GM23248 (cell line): ENCODE measurements at regions not wholly inside any gene's neighbourhood (a gene's known extent, or its start where the extent isn't known, plus 50 kb on each side); places are given as distances from the start of the nearest gene placed in this dataset.
A peak's percentile ranks its signal among the peaks of the same experiment; 100 is the strongest.

Experiments
- DNase-seq: peaks from one replicate; pipeline ENCODE4 v3.0.0-alpha.2; 2015
- H2AFZ ChIP-seq: fragments of 200-600 bp; sonication (generic); 2 replicates; pipeline ENCODE4 v1.6.1; 2016; ENCODE audit warnings: antibody characterized with exemption
- H3F3A ChIP-seq: fragments of 200-600 bp; sonication (generic); 2 replicates; pipeline ENCODE4 v1.6.1; 2016; ENCODE audit warnings: mild to moderate bottlenecking, antibody characterized with exemption, mixed run types; ENCODE audit not compliant: insufficient read depth
- H3K27ac ChIP-seq: fragments of 200-600 bp; sonication (generic); 2 replicates; pipeline ENCODE4 v1.5.1; 2016; ENCODE audit warnings: mild to moderate bottlenecking
- H3K27me3 ChIP-seq: fragments of 200-600 bp; sonication (generic); replicated peaks from 2 replicates; pipeline ENCODE4 v1.6.1; 2016; ENCODE audit warnings: mild to moderate bottlenecking; ENCODE audit not compliant: insufficient read depth
- H3K36me3 ChIP-seq: fragments of 200-600 bp; sonication (generic); 2 replicates; pipeline ENCODE4 v1.6.1; 2016; ENCODE audit warnings: low read depth, mild to moderate bottlenecking
- H3K4me1 ChIP-seq: fragments of 200-600 bp; sonication (generic); 2 replicates; pipeline ENCODE4 v1.6.1; 2016; ENCODE audit warnings: mild to moderate bottlenecking; ENCODE audit not compliant: insufficient read depth
- H3K4me2 ChIP-seq: fragments of 200-600 bp; sonication (generic); one replicate; pipeline ENCODE4 v1.6.1; 2016; ENCODE audit warnings: mild to moderate bottlenecking; ENCODE audit not compliant: unreplicated experiment
- H3K4me3 ChIP-seq: fragments of 200-600 bp; sonication (generic); 2 replicates; pipeline ENCODE4 v1.5.1; 2016; ENCODE audit warnings: mild to moderate bottlenecking
- H3K79me2 ChIP-seq: fragments of 200-600 bp; sonication (generic); 2 replicates; pipeline ENCODE4 v1.6.1; 2016; ENCODE audit warnings: mild to moderate bottlenecking; ENCODE audit not compliant: insufficient read depth
- H3K9ac ChIP-seq: fragments of 200-600 bp; sonication (generic); 2 replicates; pipeline ENCODE4 v1.6.1; 2016; ENCODE audit warnings: mild to moderate bottlenecking
- H3K9me2 ChIP-seq: fragments of 200-600 bp; sonication (generic); 2 replicates; pipeline ENCODE4 v1.6.1; 2016; ENCODE audit warnings: mixed run types, mild to moderate bottlenecking, moderate library complexity; ENCODE audit not compliant: insufficient read depth
- H3K9me3 ChIP-seq: fragments of 200-600 bp; sonication (generic); one replicate; pipeline ENCODE4 v1.6.1; 2017; ENCODE audit warnings: low read depth
- H4K20me1 ChIP-seq: fragments of 200-600 bp; sonication (generic); 2 replicates; pipeline ENCODE4 v1.6.0; 2016; ENCODE audit not compliant: insufficient read depth
- EZH2 ChIP-seq: fragments of 200-600 bp; sonication (generic); IDR thresholded peaks from 2 replicates; pipeline ENCODE4 v1.6.1; 2018; ENCODE audit warnings: antibody characterized with exemption, mild to moderate bottlenecking; ENCODE audit not compliant: insufficient read depth, poor library complexity, severe bottlenecking
- EZH2phosphoT487 ChIP-seq: fragments of 200-600 bp; sonication (generic); IDR thresholded peaks from 2 replicates; pipeline ENCODE4 v1.6.1; 2018; ENCODE audit warnings: antibody characterized with exemption, moderate library complexity, mild to moderate bottlenecking, low read depth; ENCODE audit not compliant: insufficient read depth
- WGBS, 2 experiments: methylation state at CpG; one replicate each; pipeline ENCODE4 v1.1.6; 2015 to 2017; ENCODE audit warnings: low lambda C conversion rate in 2 of 2, low coverage in 1 of 2; ENCODE audit errors: missing lambda C conversion rate in 2 of 2; 5-methylcytosine and 5-hydroxymethylcytosine counted together
- in situ Hi-C: fragments of 300-500 bp; cut with MboI; formaldehyde crosslinking; loops from 2 replicates; pipeline ENCODE4 v1.15.0; 2020

DNA sequence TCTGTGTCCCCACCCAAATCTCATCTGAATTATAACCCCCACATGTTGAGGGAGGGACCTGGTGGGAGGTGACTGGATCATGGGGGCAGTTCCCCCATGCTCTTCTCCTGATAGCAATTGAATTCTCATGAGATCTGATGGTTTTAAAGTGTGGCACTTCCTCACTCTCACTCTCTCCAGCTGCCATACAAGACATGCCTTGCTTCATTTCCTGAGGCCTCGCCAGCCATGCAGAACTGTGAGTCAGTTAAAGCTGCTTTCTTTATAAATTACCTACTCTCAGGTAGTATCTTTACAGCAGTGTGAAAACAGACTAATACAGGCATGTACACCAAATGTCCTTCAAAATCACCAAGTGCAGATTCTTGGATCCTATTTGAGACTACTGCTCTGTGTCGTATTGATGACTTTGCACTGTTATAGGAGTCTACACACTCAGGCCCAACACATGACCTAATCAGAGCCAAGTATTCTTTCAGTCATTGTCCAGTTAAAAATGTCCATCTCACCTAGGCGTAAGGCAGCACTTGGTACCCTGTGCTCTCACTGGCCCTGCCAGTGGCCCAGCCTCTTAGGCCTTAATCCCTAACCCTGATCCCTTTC lies 52.8 kb upstream of the UST start:
- H3K9me3 ChIP-seq: no peaks in the 10 kb centered on the region
- no peaks in the 10 kb centered on the region for H3K9me2 ChIP-seq
- no peak overlapping the region for H3K27ac ChIP-seq
- no peak overlapping the region for H3K4me3 ChIP-seq
- TF ChIP-seq EZH2: no peak
- TF ChIP-seq EZH2phosphoT487: no peak
- no peak overlapping the region for H3K9ac ChIP-seq
- in situ Hi-C loops: no loop called here
- no peaks in the 10 kb centered on the region for H3F3A ChIP-seq
- no peaks in the 10 kb centered on the region for H3K79me2 ChIP-seq
- H3K4me2 ChIP-seq: no peak overlapping the region
- H3K36me3 ChIP-seq: no peaks in the 10 kb centered on the region
- no peaks in the 10 kb centered on the region for H3K27me3 ChIP-seq
- no peaks in the 10 kb centered on the region for H4K20me1 ChIP-seq
- H2AFZ ChIP-seq: no peak overlapping the region
- peak; percentile 4 for DNase-seq
- 90 to 92% methylated on average over 3 of the region's 3 CpGs for WGBS, 2 experiments
- no peaks in the 10 kb centered on the region for H3K4me1 ChIP-seq
